ENCODE measurements at regions not wholly inside any gene's neighbourhood (a gene's known extent, or its start where the extent isn't known, plus 50 kb on each side); places are given as distances from the start of the nearest gene placed in this dataset.

DNA sequence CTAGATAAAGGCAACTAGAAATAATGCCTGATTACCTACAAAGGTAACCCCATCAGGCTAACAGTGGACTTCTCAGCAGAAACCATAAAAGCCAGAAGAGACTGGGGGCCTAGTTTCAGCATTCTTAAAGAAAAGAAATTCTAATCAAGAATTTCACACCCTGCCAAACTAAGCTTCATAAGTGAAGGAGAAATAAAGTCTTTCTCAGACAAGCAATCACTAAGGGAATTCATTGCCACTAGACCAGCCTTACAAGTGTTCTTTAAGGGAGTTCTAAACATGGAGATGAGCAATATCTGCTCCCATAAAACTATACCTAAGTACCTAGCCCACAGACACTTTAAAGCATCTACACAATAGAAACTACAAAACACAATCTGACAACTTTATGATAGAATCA is 823.5 kb downstream of the PCDH17 start:
- no peak overlapping the region for H3K27ac ChIP-seq (ENCODE audit: low read depth in 1 of 2, low read length in 2 of 2)
- H3K4me3 ChIP-seq (ENCODE audit: low read depth in 1 of 3, low read length in 3 of 3) = no peak overlapping the region
- H3K9me3 ChIP-seq (ENCODE audit: control insufficient read depth in 4 of 4, low read length in 3 of 4) = no peaks in the 10 kb centered on the region
- no peaks in the 10 kb centered on the region for H3K4me1 ChIP-seq (ENCODE audit: control insufficient read depth in 4 of 4, insufficient read depth in 4 of 4, low read length in 3 of 4)
- H3K9ac ChIP-seq (ENCODE audit: low read depth in 1 of 2, low read length in 2 of 2) = no peak overlapping the region
- no peaks in the 10 kb centered on the region for H3K36me3 ChIP-seq (ENCODE audit: control insufficient read depth in 4 of 4, insufficient read depth in 3 of 4, low read depth in 1 of 4, low read length in 3 of 4)
- no peak for DNase-seq (ENCODE audit: low spot score)
- no peak for TF ChIP-seq TAF1 (conservative IDR thresholded peaks at IDR 0.05)
- TF ChIP-seq, protein P1, sequence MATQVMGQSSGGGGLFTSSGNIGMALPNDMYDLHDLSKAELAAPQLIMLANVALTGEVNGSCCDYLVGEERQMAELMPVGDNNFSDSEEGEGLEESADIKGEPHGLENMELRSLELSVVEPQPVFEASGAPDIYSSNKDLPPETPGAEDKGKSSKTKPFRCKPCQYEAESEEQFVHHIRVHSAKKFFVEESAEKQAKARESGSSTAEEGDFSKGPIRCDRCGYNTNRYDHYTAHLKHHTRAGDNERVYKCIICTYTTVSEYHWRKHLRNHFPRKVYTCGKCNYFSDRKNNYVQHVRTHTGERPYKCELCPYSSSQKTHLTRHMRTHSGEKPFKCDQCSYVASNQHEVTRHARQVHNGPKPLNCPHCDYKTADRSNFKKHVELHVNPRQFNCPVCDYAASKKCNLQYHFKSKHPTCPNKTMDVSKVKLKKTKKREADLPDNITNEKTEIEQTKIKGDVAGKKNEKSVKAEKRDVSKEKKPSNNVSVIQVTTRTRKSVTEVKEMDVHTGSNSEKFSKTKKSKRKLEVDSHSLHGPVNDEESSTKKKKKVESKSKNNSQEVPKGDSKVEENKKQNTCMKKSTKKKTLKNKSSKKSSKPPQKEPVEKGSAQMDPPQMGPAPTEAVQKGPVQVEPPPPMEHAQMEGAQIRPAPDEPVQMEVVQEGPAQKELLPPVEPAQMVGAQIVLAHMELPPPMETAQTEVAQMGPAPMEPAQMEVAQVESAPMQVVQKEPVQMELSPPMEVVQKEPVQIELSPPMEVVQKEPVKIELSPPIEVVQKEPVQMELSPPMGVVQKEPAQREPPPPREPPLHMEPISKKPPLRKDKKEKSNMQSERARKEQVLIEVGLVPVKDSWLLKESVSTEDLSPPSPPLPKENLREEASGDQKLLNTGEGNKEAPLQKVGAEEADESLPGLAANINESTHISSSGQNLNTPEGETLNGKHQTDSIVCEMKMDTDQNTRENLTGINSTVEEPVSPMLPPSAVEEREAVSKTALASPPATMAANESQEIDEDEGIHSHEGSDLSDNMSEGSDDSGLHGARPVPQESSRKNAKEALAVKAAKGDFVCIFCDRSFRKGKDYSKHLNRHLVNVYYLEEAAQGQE (IDR thresholded peaks at IDR 0.05) = no peak
- TF ChIP-seq, protein P2, sequence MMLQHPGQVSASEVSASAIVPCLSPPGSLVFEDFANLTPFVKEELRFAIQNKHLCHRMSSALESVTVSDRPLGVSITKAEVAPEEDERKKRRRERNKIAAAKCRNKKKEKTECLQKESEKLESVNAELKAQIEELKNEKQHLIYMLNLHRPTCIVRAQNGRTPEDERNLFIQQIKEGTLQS (IDR thresholded peaks at IDR 0.05) = no peak
- no peak for TF ChIP-seq FOXA2 (IDR thresholded peaks at IDR 0.05)
- TF ChIP-seq, protein P3, sequence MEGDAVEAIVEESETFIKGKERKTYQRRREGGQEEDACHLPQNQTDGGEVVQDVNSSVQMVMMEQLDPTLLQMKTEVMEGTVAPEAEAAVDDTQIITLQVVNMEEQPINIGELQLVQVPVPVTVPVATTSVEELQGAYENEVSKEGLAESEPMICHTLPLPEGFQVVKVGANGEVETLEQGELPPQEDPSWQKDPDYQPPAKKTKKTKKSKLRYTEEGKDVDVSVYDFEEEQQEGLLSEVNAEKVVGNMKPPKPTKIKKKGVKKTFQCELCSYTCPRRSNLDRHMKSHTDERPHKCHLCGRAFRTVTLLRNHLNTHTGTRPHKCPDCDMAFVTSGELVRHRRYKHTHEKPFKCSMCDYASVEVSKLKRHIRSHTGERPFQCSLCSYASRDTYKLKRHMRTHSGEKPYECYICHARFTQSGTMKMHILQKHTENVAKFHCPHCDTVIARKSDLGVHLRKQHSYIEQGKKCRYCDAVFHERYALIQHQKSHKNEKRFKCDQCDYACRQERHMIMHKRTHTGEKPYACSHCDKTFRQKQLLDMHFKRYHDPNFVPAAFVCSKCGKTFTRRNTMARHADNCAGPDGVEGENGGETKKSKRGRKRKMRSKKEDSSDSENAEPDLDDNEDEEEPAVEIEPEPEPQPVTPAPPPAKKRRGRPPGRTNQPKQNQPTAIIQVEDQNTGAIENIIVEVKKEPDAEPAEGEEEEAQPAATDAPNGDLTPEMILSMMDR (IDR thresholded peaks at IDR 0.05; ENCODE audit: low read depth, low read length, missing input control) = no peak
- no peak for TF ChIP-seq FOXA1 (IDR thresholded peaks at IDR 0.05)
- TF ChIP-seq, protein P4, sequence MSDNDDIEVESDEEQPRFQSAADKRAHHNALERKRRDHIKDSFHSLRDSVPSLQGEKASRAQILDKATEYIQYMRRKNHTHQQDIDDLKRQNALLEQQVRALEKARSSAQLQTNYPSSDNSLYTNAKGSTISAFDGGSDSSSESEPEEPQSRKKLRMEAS (IDR thresholded peaks at IDR 0.05) = no peak
- TF ChIP-seq RXRA (IDR thresholded peaks at IDR 0.05) = no peak
- no peak for TF ChIP-seq HNF4A (conservative IDR thresholded peaks at IDR 0.05)
- TF ChIP-seq HNF4G (IDR thresholded peaks at IDR 0.05) = no peak
- no peak for TF ChIP-seq RAD21 (IDR thresholded peaks at IDR 0.05)
- TF ChIP-seq NR2F2 (IDR thresholded peaks at IDR 0.05) = no peak
- no peak for TF ChIP-seq JUND (IDR thresholded peaks at IDR 0.05)
- no peak for TF ChIP-seq YY1 (IDR thresholded peaks at IDR 0.05)
- no peak for TF ChIP-seq EGR1 (IDR thresholded peaks at IDR 0.05; ENCODE audit: low read depth in 2 of 2)
- TF ChIP-seq GABPA (IDR thresholded peaks at IDR 0.05 in 1 of 2, conservative IDR thresholded peaks at IDR 0.05 in 1 of 2) = no peak
- no peak for TF ChIP-seq SP1 (IDR thresholded peaks at IDR 0.05)
- TF ChIP-seq, protein P5, sequence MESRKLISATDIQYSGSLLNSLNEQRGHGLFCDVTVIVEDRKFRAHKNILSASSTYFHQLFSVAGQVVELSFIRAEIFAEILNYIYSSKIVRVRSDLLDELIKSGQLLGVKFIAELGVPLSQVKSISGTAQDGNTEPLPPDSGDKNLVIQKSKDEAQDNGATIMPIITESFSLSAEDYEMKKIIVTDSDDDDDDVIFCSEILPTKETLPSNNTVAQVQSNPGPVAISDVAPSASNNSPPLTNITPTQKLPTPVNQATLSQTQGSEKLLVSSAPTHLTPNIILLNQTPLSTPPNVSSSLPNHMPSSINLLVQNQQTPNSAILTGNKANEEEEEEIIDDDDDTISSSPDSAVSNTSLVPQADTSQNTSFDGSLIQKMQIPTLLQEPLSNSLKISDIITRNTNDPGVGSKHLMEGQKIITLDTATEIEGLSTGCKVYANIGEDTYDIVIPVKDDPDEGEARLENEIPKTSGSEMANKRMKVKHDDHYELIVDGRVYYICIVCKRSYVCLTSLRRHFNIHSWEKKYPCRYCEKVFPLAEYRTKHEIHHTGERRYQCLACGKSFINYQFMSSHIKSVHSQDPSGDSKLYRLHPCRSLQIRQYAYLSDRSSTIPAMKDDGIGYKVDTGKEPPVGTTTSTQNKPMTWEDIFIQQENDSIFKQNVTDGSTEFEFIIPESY (IDR thresholded peaks at IDR 0.05) = no peak
- H3K27me3 ChIP-seq (ENCODE audit: control insufficient read depth in 4 of 4, insufficient read depth in 4 of 4, low read length in 3 of 4) = no peaks in the 10 kb centered on the region
